ENCODE measurements at regions not wholly inside any gene's neighbourhood (a gene's known extent, or its start where the extent isn't known, plus 50 kb on each side); places are given as distances from the start of the nearest gene placed in this dataset.

DNA sequence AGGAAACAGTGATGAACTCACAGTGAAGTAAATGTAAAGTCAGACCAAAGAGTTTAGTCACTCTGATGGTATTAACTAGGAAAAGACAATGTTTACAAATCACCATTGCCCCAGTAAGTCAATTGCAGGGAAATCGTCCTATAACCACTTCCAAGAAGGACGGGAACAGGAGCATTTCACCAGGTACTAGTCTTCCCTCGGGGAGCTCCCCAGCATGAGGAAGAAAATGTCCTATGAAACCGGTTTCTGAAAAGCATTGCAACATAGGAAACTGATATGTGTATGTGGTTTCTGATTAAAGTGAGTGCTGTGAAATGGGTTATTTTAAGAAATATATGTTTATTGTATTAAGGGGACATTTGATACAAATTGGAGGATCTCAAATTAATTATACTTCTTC is 626.7 kb upstream of the ADAMTS16 start:
- no peak for TF ChIP-seq POLR2A (IDR thresholded peaks at IDR 0.05)
- TF ChIP-seq, protein P1, sequence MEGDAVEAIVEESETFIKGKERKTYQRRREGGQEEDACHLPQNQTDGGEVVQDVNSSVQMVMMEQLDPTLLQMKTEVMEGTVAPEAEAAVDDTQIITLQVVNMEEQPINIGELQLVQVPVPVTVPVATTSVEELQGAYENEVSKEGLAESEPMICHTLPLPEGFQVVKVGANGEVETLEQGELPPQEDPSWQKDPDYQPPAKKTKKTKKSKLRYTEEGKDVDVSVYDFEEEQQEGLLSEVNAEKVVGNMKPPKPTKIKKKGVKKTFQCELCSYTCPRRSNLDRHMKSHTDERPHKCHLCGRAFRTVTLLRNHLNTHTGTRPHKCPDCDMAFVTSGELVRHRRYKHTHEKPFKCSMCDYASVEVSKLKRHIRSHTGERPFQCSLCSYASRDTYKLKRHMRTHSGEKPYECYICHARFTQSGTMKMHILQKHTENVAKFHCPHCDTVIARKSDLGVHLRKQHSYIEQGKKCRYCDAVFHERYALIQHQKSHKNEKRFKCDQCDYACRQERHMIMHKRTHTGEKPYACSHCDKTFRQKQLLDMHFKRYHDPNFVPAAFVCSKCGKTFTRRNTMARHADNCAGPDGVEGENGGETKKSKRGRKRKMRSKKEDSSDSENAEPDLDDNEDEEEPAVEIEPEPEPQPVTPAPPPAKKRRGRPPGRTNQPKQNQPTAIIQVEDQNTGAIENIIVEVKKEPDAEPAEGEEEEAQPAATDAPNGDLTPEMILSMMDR (IDR thresholded peaks at IDR 0.05): no peak

All from ovary (tissue), 3 donors.